ENCODE measurements at regions not wholly inside any gene's neighbourhood (a gene's known extent, or its start where the extent isn't known, plus 50 kb on each side); places are given as distances from the start of the nearest gene placed in this dataset.

GRCh38 chr10:108582387-108582786, 1340.9 kb downstream of the XPNPEP1 start:
- Histone ChIP-seq H3K36me3 (ENCODE audit: insufficient read depth, low read length) (no peaks in the 10 kb centered on the region), H3K27ac (ENCODE audit: low read depth, low read length, poor library complexity, severe bottlenecking) (no peak overlapping the region), H2AFZ (ENCODE audit: low read length) (no peak overlapping the region), H3K4me1 (ENCODE audit: insufficient read depth, low read length, poor library complexity, severe bottlenecking) (no peaks in the 10 kb centered on the region), H3K9me2 (ENCODE audit: insufficient read depth, low read length) (no peaks in the 10 kb centered on the region), H3K79me2 (ENCODE audit: insufficient read depth, low read depth, low read length) (no peaks in the 10 kb centered on the region), H4K20me1 (ENCODE audit: insufficient read depth, low read length) (no peaks in the 10 kb centered on the region), H3K9me3 (ENCODE audit: low read length) (no peaks in the 10 kb centered on the region), H3K4me3 (ENCODE audit: low read depth, low read length, poor library complexity, severe bottlenecking) (no peak overlapping the region), H3K4me2 (ENCODE audit: low read length) (no peak overlapping the region)
- TF ChIP-seq CTCF (conservative IDR thresholded peaks at IDR 0.05; ENCODE audit: low read length): no peak
- TF ChIP-seq EZH2phosphoT487 (IDR thresholded peaks at IDR 0.05; ENCODE audit: borderline replicate concordance, low read depth, low read length): no peak
- intact Hi-C loops (cut with micrococcal nuclease; ENCODE audit: unreplicated experiment): no loop called here
- BruUV-seq (replicated peaks): no TSS peak
- ChIA-PET CTCF (ENCODE audit: unreplicated experiment) (no interaction called here), POLR2A (interaction anchor here (0.6 kb wide), 1 partner anchor 1850 kb away, joined by 3 read pairs; no protein-coding TSS in a partner anchor)
- no peak for DNase-seq (ENCODE audit: low spot score)

GRCh38 chr10:108578258-108578657, 1345.1 kb downstream of the XPNPEP1 start:
- no TSS peak for BruUV-seq (replicated peaks)
- Histone ChIP-seq H3K27ac (ENCODE audit: low read depth, low read length, poor library complexity, severe bottlenecking) (no peak overlapping the region), H3K4me3 (ENCODE audit: low read depth, low read length, poor library complexity, severe bottlenecking) (no peak overlapping the region), H3K9me2 (ENCODE audit: insufficient read depth, low read length) (no peaks in the 10 kb centered on the region), H2AFZ (ENCODE audit: low read length) (no peak overlapping the region), H3K36me3 (ENCODE audit: insufficient read depth, low read length) (no peaks in the 10 kb centered on the region), H4K20me1 (ENCODE audit: insufficient read depth, low read length) (no peaks in the 10 kb centered on the region), H3K4me1 (ENCODE audit: insufficient read depth, low read length, poor library complexity, severe bottlenecking) (no peaks in the 10 kb centered on the region), H3K9me3 (ENCODE audit: low read length) (no peaks in the 10 kb centered on the region), H3K4me2 (ENCODE audit: low read length) (no peak overlapping the region), H3K79me2 (ENCODE audit: insufficient read depth, low read depth, low read length) (no peaks in the 10 kb centered on the region)
- DNase-seq (ENCODE audit: low spot score): no peak
- ChIA-PET CTCF (ENCODE audit: unreplicated experiment) (no interaction called here), POLR2A (no interaction called here)
- intact Hi-C loops (cut with micrococcal nuclease; ENCODE audit: unreplicated experiment): no loop called here
- TF ChIP-seq CTCF (conservative IDR thresholded peaks at IDR 0.05; ENCODE audit: low read length) (no peak), EZH2phosphoT487 (IDR thresholded peaks at IDR 0.05; ENCODE audit: borderline replicate concordance, low read depth, low read length) (no peak)

- H4K20me1 ChIP-seq (ENCODE audit: insufficient read depth, low read length): no peaks in the 10 kb centered on the region
- H3K4me2 ChIP-seq (ENCODE audit: low read length): no peak overlapping the region
- intact Hi-C loops (cut with micrococcal nuclease; ENCODE audit: unreplicated experiment): no loop called here
- no peaks in the 10 kb centered on the region for H3K9me2 ChIP-seq (ENCODE audit: insufficient read depth, low read length)
- H3K79me2 ChIP-seq (ENCODE audit: insufficient read depth, low read depth, low read length): no peaks in the 10 kb centered on the region
- BruUV-seq (replicated peaks): no TSS peak
- no peak overlapping the region for H3K4me3 ChIP-seq (ENCODE audit: low read depth, low read length, poor library complexity, severe bottlenecking)
- H3K27ac ChIP-seq (ENCODE audit: low read depth, low read length, poor library complexity, severe bottlenecking): no peak overlapping the region
- DNase-seq (ENCODE audit: low spot score): no peak
- CTCF ChIA-PET (ENCODE audit: unreplicated experiment): no interaction called here
- no peaks in the 10 kb centered on the region for H3K4me1 ChIP-seq (ENCODE audit: insufficient read depth, low read length, poor library complexity, severe bottlenecking)
- no peaks in the 10 kb centered on the region for H3K9me3 ChIP-seq (ENCODE audit: low read length)
- H3K36me3 ChIP-seq (ENCODE audit: insufficient read depth, low read length): no peaks in the 10 kb centered on the region
- POLR2A ChIA-PET: no interaction called here
- TF ChIP-seq CTCF (conservative IDR thresholded peaks at IDR 0.05; ENCODE audit: low read length) (no peak), EZH2phosphoT487 (IDR thresholded peaks at IDR 0.05; ENCODE audit: borderline replicate concordance, low read depth, low read length) (no peak)
- H2AFZ ChIP-seq (ENCODE audit: low read length): no peak overlapping the region
These were observed 1349.1 kb downstream of the XPNPEP1 start for GRCh38 chr10:108574233-108574632.

All from OCI-LY7 (cell line).